H9 (cell line): ENCODE measurements at regions not wholly inside any gene's neighbourhood (a gene's known extent, or its start where the extent isn't known, plus 50 kb on each side); places are given as distances from the start of the nearest gene placed in this dataset.

Source experiments
- DNase-seq: peaks from one replicate; pipeline ENCODE4 v3.0.0-alpha.2; 2017
- H2AFZ ChIP-seq: one replicate; pipeline ENCODE4 v1.6.1; 2013; ENCODE audit warnings: mild to moderate bottlenecking, low read length, control low read depth, moderate library complexity
- H2AK5ac ChIP-seq: 2 replicates; pipeline ENCODE4 v1.6.1; 2013; ENCODE audit warnings: low read length, control low read depth, mixed read lengths; ENCODE audit not compliant: insufficient read length
- H2BK120ac ChIP-seq: one replicate; pipeline ENCODE4 v1.6.1; 2013; ENCODE audit warnings: low read depth, mild to moderate bottlenecking, low read length, control low read depth, inconsistent platforms; ENCODE audit not compliant: poor library complexity, severe bottlenecking
- H2BK12ac ChIP-seq: 2 replicates; pipeline ENCODE4 v1.6.1; 2013; ENCODE audit warnings: low read length, control low read depth, mixed read lengths, low read depth; ENCODE audit not compliant: insufficient read length
- H2BK15ac ChIP-seq: 2 replicates; pipeline ENCODE4 v1.6.1; 2013; ENCODE audit warnings: low read depth, low read length, control low read depth
- H2BK20ac ChIP-seq: one replicate; pipeline ENCODE4 v1.6.1; 2013; ENCODE audit warnings: low read depth, mild to moderate bottlenecking, low read length, control low read depth, inconsistent platforms; ENCODE audit not compliant: poor library complexity, severe bottlenecking
- H2BK5ac ChIP-seq: 2 replicates; pipeline ENCODE4 v1.6.1; 2013; ENCODE audit warnings: low read length, control low read depth, mixed read lengths; ENCODE audit not compliant: insufficient read length
- H3K14ac ChIP-seq: 2 replicates; pipeline ENCODE4 v1.6.1; 2013; ENCODE audit warnings: low read length, control low read depth; ENCODE audit not compliant: insufficient read depth
- H3K18ac ChIP-seq: 2 replicates; pipeline ENCODE4 v1.6.1; 2013; ENCODE audit warnings: low read depth, mild to moderate bottlenecking, mixed read lengths, low read length, control low read depth; ENCODE audit not compliant: insufficient read length
- H3K23ac ChIP-seq: 2 replicates; pipeline ENCODE4 v1.6.1; 2013; ENCODE audit warnings: low read length, control low read depth, mixed read lengths, low read depth; ENCODE audit not compliant: insufficient read length
- H3K23me2 ChIP-seq: 2 replicates; pipeline ENCODE4 v1.6.1; 2013; ENCODE audit warnings: low read depth, mild to moderate bottlenecking, mixed read lengths, low read length, control low read depth; ENCODE audit not compliant: insufficient read length, poor library complexity, severe bottlenecking
- H3K27ac ChIP-seq: 2 replicates; pipeline ENCODE4 v1.5.1; 2013; ENCODE audit warnings: low read length, control low read depth, mixed read lengths, low read depth; ENCODE audit not compliant: insufficient read length
- H3K27me3 ChIP-seq: 2 replicates; pipeline ENCODE4 v1.6.1; 2013; ENCODE audit warnings: low read length, control low read depth, inconsistent platforms; ENCODE audit not compliant: insufficient read depth
- H3K4ac ChIP-seq: 2 replicates; pipeline ENCODE4 v1.6.1; 2013; ENCODE audit warnings: low read depth, mild to moderate bottlenecking, control low read depth, inconsistent platforms, low read length, moderate library complexity
- H3K4me1 ChIP-seq: 2 replicates; pipeline ENCODE4 v1.6.1; 2013; ENCODE audit warnings: low read length, control low read depth, inconsistent platforms; ENCODE audit not compliant: insufficient read depth
- H3K4me2 ChIP-seq: 2 replicates; pipeline ENCODE4 v1.6.1; 2013; ENCODE audit warnings: low read length, control low read depth, mixed read lengths; ENCODE audit not compliant: insufficient read length, insufficient read depth
- H3K56ac ChIP-seq: 2 replicates; pipeline ENCODE4 v1.6.1; 2013; ENCODE audit warnings: low read depth, mild to moderate bottlenecking, mixed read lengths, low read length, control low read depth; ENCODE audit not compliant: insufficient read length
- H3K79me1 ChIP-seq: 2 replicates; pipeline ENCODE4 v1.6.1; 2013; ENCODE audit warnings: low read depth, mild to moderate bottlenecking, moderate library complexity, low read length, control low read depth, inconsistent platforms; ENCODE audit not compliant: insufficient read depth, poor library complexity, severe bottlenecking
- H3K79me2 ChIP-seq: 2 replicates; pipeline ENCODE4 v1.6.1; 2013; ENCODE audit warnings: low read length, control low read depth, inconsistent platforms; ENCODE audit not compliant: insufficient read depth
- H3K9ac ChIP-seq: 2 replicates; pipeline ENCODE4 v1.6.1; 2013; ENCODE audit warnings: low read length, control low read depth, mixed read lengths; ENCODE audit not compliant: insufficient read length; ENCODE audit errors: extremely low read depth
- H3K9me3 ChIP-seq: one replicate; pipeline ENCODE4 v1.6.1; 2013; ENCODE audit warnings: low read depth, low read length, inconsistent platforms; ENCODE audit not compliant: control insufficient read depth
- H3T11ph ChIP-seq: one replicate; pipeline ENCODE4 v1.6.1; 2013; ENCODE audit warnings: mild to moderate bottlenecking, low read length, control low read depth, inconsistent platforms
- H4K20me1 ChIP-seq: one replicate; pipeline ENCODE4 v1.6.1; 2013; ENCODE audit not compliant: control insufficient read depth, insufficient read length, insufficient read depth
- H4K5ac ChIP-seq: 2 replicates; pipeline ENCODE4 v1.6.1; 2013; ENCODE audit warnings: low read depth, mild to moderate bottlenecking, mixed read lengths, low read length, control low read depth; ENCODE audit not compliant: insufficient read length
- H4K8ac ChIP-seq: replicated peaks from 2 replicates; pipeline ENCODE4 v1.6.1; 2013; ENCODE audit warnings: low read length, control low read depth, mixed read lengths, low read depth; ENCODE audit not compliant: insufficient read length
- H4K91ac ChIP-seq: 2 replicates; pipeline ENCODE4 v1.6.1; 2013; ENCODE audit warnings: low read depth, mild to moderate bottlenecking, moderate library complexity, mixed read lengths, low read length, control low read depth; ENCODE audit not compliant: insufficient read length
- H3K27ac Mint-ChIP-seq, 3 experiments: 2 replicates in 2 of 3; 3 replicates in 1 of 3; pipeline ENCODE4 v1.8.0; 2020 to 2021; ENCODE audit warnings: mixed read lengths in 3 of 3, mild to moderate bottlenecking in 1 of 3, moderate library complexity in 1 of 3
- H3K27me3 Mint-ChIP-seq: 2 replicates; pipeline ENCODE4 v1.8.0; 2021; ENCODE audit warnings: low read depth, mild to moderate bottlenecking, moderate library complexity, mixed read lengths
- H3K36me3 Mint-ChIP-seq, 3 experiments: 2 replicates in 2 of 3; 3 replicates in 1 of 3; pipeline ENCODE4 v1.8.0; 2020 to 2021; ENCODE audit warnings: low read depth in 3 of 3, mixed read lengths in 3 of 3; ENCODE audit not compliant: insufficient read depth in 1 of 3
- H3K4me1 Mint-ChIP-seq, 2 experiments: 2 replicates each; pipeline ENCODE4 v1.8.0; 2020; ENCODE audit warnings: mixed read lengths in 2 of 2
- H3K4me3 Mint-ChIP-seq, 2 experiments: 2 replicates in 1 of 2; 3 replicates in 1 of 2; pipeline ENCODE4 v1.8.0; 2020 to 2021; ENCODE audit warnings: mild to moderate bottlenecking in 2 of 2, mixed read lengths in 2 of 2, moderate library complexity in 1 of 2
- H3K9me3 Mint-ChIP-seq, 2 experiments: 2 replicates in 1 of 2; 3 replicates in 1 of 2; pipeline ENCODE4 v1.8.0; 2020; ENCODE audit warnings: mild to moderate bottlenecking in 2 of 2, mixed read lengths in 2 of 2, moderate library complexity in 1 of 2
- CTCF ChIP-seq: fragments of 200-600 bp; sonication (generic); conservative IDR thresholded peaks from 3 replicates; pipeline ENCODE4 v1.8.0; 2021; ENCODE audit warnings: antibody characterized with exemption, mild to moderate bottlenecking
- WGBS: extraction: QIAGEN DNeasy Blood & Tissue Kit; methylation state at CpG from one replicate; pipeline ENCODE4 v1.1.7; 2013; ENCODE audit warnings: missing lambda C conversion rate, low lambda C conversion rate, mixed read lengths; ENCODE audit not compliant: insufficient read length; ENCODE audit errors: extremely low coverage; 5-methylcytosine and 5-hydroxymethylcytosine counted together

GRCh38 chr7:84844771-84845170 lies 342.1 kb downstream of the SEMA3D start:
- Histone ChIP-seq H4K91ac (no peak overlapping the region), H2BK15ac (no peak overlapping the region), H3K9ac (no peak overlapping the region), H3K4me1 (no peaks in the 10 kb centered on the region), H4K5ac (no peak overlapping the region), H3K79me1 (no peaks in the 10 kb centered on the region), H2BK120ac (no peak overlapping the region), H2AFZ (no peak overlapping the region), H3K18ac (no peak overlapping the region), H2BK20ac (no peak overlapping the region), H4K20me1 (no peaks in the 10 kb centered on the region), H2BK12ac (no peak overlapping the region), H3T11ph (no peak overlapping the region), H3K56ac (no peak overlapping the region), H3K4ac (no peak overlapping the region), H3K14ac (no peak overlapping the region), H4K8ac (no peak overlapping the region), H3K27me3 (no peaks in the 10 kb centered on the region), H3K79me2 (no peaks in the 10 kb centered on the region), H3K23ac (no peak overlapping the region), H3K9me3 (no peaks in the 10 kb centered on the region), H3K23me2 (no peaks in the 10 kb centered on the region), H3K4me2 (no peak overlapping the region), H2AK5ac (no peak overlapping the region), H2BK5ac (no peak overlapping the region), H3K27ac (no peak overlapping the region)
- Mint-ChIP-seq H3K27ac (no peak overlapping the region), H3K4me3 (no peak overlapping the region), H3K27me3 (no peaks in the 10 kb centered on the region), H3K4me1 (peaks cover 0 to 2% of the 10 kb centered on the region in 2 experiments; a peak in 1 of 4 replicates), H3K9me3 (no peaks in the 10 kb centered on the region; a peak in 1 of 5 replicates), H3K36me3 (no peaks in the 10 kb centered on the region)
- WGBS: no CpG with 5 or more reads among the region's 1 CpG
- no peak for DNase-seq
- TF ChIP-seq CTCF: no peak
